SK-N-SH (cell line): ENCODE measurements at regions not wholly inside any gene's neighbourhood (a gene's known extent, or its start where the extent isn't known, plus 50 kb on each side); places are given as distances from the start of the nearest gene placed in this dataset.

Experiments used
- CTCF ChIA-PET: fragments of 300-600, 350-600 bp; formaldehyde crosslinking; extraction: SDS; loops from one replicate; lab custom pipeline; 2021; lab: Yijun Ruan, JAX
- POLR2A ChIA-PET: fragments of 350-600 bp; sonication (Branson Sonifier 250); formaldehyde crosslinking; extraction: SDS; loops from one replicate; lab custom pipeline; 2020; ENCODE audit warnings: antibody characterized with exemption, inconsistent platforms; lab: Yijun Ruan, JAX
- DNase-seq: peaks from one replicate; pipeline ENCODE4 v3.0.0; 2012
- H2AFZ ChIP-seq: fragments of 200-600 bp; sonication (generic); 2 replicates; pipeline ENCODE4 v1.8.1; 2016; ENCODE audit warnings: antibody characterized with exemption, mild to moderate bottlenecking, low read depth
- H3F3A ChIP-seq: fragments of 200-600 bp; sonication (generic); replicated peaks from 2 replicates; pipeline ENCODE3; 2016; ENCODE audit warnings: antibody characterized with exemption, mild to moderate bottlenecking; ENCODE audit not compliant: insufficient read depth
- H3K27ac ChIP-seq, 2 experiments: fragments of 200-500 bp in 1 of 2; fragments of 200-600 bp in 1 of 2; sonication (Bioruptor generic) in 1 of 2; sonication (generic), shearing (Covaris generic) in 1 of 2; 2 replicates each; pipeline versions ENCODE4 v1.5.1 to v1.6.1; 2014 to 2016; ENCODE audit warnings: low read depth in 2 of 2, inconsistent platforms in 1 of 2, low read length in 1 of 2, mild to moderate bottlenecking in 1 of 2, mixed read lengths in 1 of 2
- H3K27me3 ChIP-seq: fragments of 200-600 bp; sonication (generic), shearing (Covaris generic); 2 replicates; pipeline ENCODE4 v1.6.1; 2016; ENCODE audit warnings: mixed run types; ENCODE audit not compliant: insufficient read depth
- H3K36me3 ChIP-seq, 2 experiments: fragments of 200-500 bp in 1 of 2; fragments of 200-600 bp in 1 of 2; sonication (Bioruptor generic) in 1 of 2; sonication (generic) in 1 of 2; replicated peaks in 1 of 2; 2 replicates each; pipeline versions ENCODE3 to v1.5.1; 2014 to 2016; ENCODE audit warnings: low read length in 1 of 2, mild to moderate bottlenecking in 1 of 2; ENCODE audit not compliant: insufficient read depth in 2 of 2, control insufficient read depth in 1 of 2
- H3K4me1 ChIP-seq, 2 experiments: fragments of 200-500 bp in 1 of 2; fragments of 200-600 bp in 1 of 2; sonication (Bioruptor generic) in 1 of 2; sonication (generic), shearing (Covaris generic) in 1 of 2; 2 replicates each; pipeline versions ENCODE4 v1.5.1 to v1.6.1; 2014 to 2016; ENCODE audit warnings: low read depth in 1 of 2, low read length in 1 of 2, mixed run types in 1 of 2; ENCODE audit not compliant: insufficient read depth in 2 of 2, control insufficient read depth in 1 of 2
- H3K4me2 ChIP-seq: fragments of 200-600 bp; sonication (generic), shearing (Covaris generic); 2 replicates; pipeline ENCODE4 v1.6.1; 2017; ENCODE audit warnings: mixed run types
- H3K4me3 ChIP-seq, 2 experiments: fragments of 200-500 bp in 1 of 2; fragments of 200-600 bp in 1 of 2; sonication (Bioruptor generic) in 1 of 2; sonication (generic), shearing (Covaris generic) in 1 of 2; 2 replicates each; pipeline versions ENCODE4 v1.5.1 to v1.8.1; 2014 to 2016; ENCODE audit warnings: low read depth in 2 of 2, inconsistent platforms in 1 of 2, low read length in 1 of 2, mild to moderate bottlenecking in 1 of 2, mixed read lengths in 1 of 2, moderate library complexity in 1 of 2
- H3K79me2 ChIP-seq: fragments of 200-600 bp; sonication (generic); 2 replicates; pipeline ENCODE4 v1.8.1; 2017; ENCODE audit warnings: mild to moderate bottlenecking; ENCODE audit not compliant: insufficient read depth
- H3K9ac ChIP-seq: fragments of 200-600 bp; sonication (generic); 2 replicates; pipeline ENCODE4 v1.6.1; 2017; ENCODE audit warnings: mixed run types
- H3K9me2 ChIP-seq: fragments of 200-600 bp; sonication (generic); 2 replicates; pipeline ENCODE4 v1.6.1; 2017; ENCODE audit warnings: mixed run types
- H3K9me3 ChIP-seq: fragments of 200-600 bp; sonication (generic); 2 replicates; pipeline ENCODE4 v1.6.1; 2017; ENCODE audit warnings: mixed run types, mild to moderate bottlenecking, moderate library complexity
- H4K20me1 ChIP-seq: fragments of 200-600 bp; sonication (generic); 2 replicates; pipeline ENCODE4 v1.6.1; 2017; ENCODE audit warnings: mild to moderate bottlenecking, mixed run types; ENCODE audit not compliant: insufficient read depth
- CHD2 ChIP-seq: fragments of 150-350 bp; IDR thresholded peaks from 2 replicates; pipeline ENCODE4 v1.6.1; 2018; ENCODE audit warnings: low read length; ENCODE audit not compliant: partially characterized antibody
- EP300 ChIP-seq, 2 experiments: IDR thresholded peaks; 2 replicates each; pipeline versions ENCODE4 v1.4.0 to v1.6.1; 2012; ENCODE audit warnings: borderline replicate concordance in 1 of 2, low read depth in 1 of 2, low read length in 1 of 2
- MXI1 ChIP-seq: IDR thresholded peaks from 2 replicates; pipeline ENCODE4 v1.6.1; 2012; ENCODE audit warnings: mild to moderate bottlenecking, low read depth, low read length, improper control_type of control experiment
- RAD21 ChIP-seq: IDR thresholded peaks from 2 replicates; pipeline ENCODE4 v1.6.1; 2012; ENCODE audit warnings: mild to moderate bottlenecking, low read length
- RCOR1 ChIP-seq: fragments of 150-350 bp; IDR thresholded peaks from 2 replicates; pipeline ENCODE4 v1.6.1; 2017; ENCODE audit warnings: antibody characterized with exemption, low read length
- RXRA ChIP-seq: IDR thresholded peaks from 2 replicates; pipeline ENCODE4 v1.4.0; 2012; ENCODE audit warnings: low read depth, mild to moderate bottlenecking, borderline replicate concordance
- TCF12 ChIP-seq: IDR thresholded peaks from 2 replicates; pipeline ENCODE4 v1.4.0; 2012
- TEAD4 ChIP-seq: IDR thresholded peaks from 2 replicates; pipeline ENCODE4 v1.4.0; 2012; ENCODE audit warnings: mild to moderate bottlenecking, borderline replicate concordance; ENCODE audit not compliant: insufficient read depth
- YY1 ChIP-seq: IDR thresholded peaks from 2 replicates; pipeline ENCODE4 v1.4.0; 2012; ENCODE audit warnings: low read depth, mild to moderate bottlenecking
- WGBS: methylation state at CpG from one replicate; pipeline ENCODE4 v1.1.6; 2017; ENCODE audit warnings: low lambda C conversion rate; 5-methylcytosine and 5-hydroxymethylcytosine counted together
- TF ChIP-seq, protein P1 (sequence below): fragments of 200-600 bp; sonication (generic); IDR thresholded peaks from 2 replicates; pipeline ENCODE4 v1.6.1; 2017; ENCODE audit warnings: antibody characterized with exemption, mild to moderate bottlenecking, moderate library complexity
- TF ChIP-seq, protein P2 (sequence below): IDR thresholded peaks from 2 replicates; pipeline ENCODE4 v1.4.0; 2012; ENCODE audit warnings: low read depth
- TF ChIP-seq, protein P3 (sequence below): fragments of 150-350 bp; IDR thresholded peaks from 2 replicates; pipeline ENCODE4 v1.6.1; 2017; ENCODE audit warnings: antibody characterized with exemption, low read length, low read depth, borderline replicate concordance

DNA sequence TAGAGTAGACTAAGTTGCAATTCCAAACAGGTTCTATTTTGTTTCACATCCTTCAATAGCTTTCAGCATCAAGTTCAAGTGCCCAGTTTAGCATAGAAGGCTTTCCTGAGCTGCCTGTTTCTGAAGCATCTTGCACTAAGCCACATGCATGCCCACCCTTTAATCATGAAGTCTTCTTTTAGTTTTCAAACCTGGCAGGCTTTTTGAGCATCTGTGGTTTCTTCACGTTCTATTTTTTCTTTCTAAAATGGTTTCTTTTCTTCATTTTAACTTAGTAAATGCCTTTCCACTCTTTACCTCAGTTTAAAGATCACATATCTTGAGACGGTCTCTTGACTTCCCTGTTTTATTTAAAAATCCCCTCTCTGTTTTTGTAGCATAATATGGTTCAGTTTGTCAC, 360.1 kb downstream of the MAN2A1 start:
- Histone ChIP-seq H3K36me3 (no peaks in the 10 kb centered on the region), H3K27me3 (no peaks in the 10 kb centered on the region), H4K20me1 (no peaks in the 10 kb centered on the region), H3K4me2 (no peak overlapping the region), H3K79me2 (no peaks in the 10 kb centered on the region), H2AFZ (no peak overlapping the region), H3K4me3 (no peak overlapping the region), H3K27ac (no peak overlapping the region), H3K9ac (no peak overlapping the region), H3K9me3 (no peaks in the 10 kb centered on the region), H3K4me1 (peaks cover 0 to 8% of the 10 kb centered on the region in 2 experiments; a peak in 3 of 4 replicates), H3F3A (peaks cover 2% of the 10 kb centered on the region), H3K9me2 (no peaks in the 10 kb centered on the region)
- TF ChIP-seq RAD21, result no peak
- TF ChIP-seq, protein P1, sequence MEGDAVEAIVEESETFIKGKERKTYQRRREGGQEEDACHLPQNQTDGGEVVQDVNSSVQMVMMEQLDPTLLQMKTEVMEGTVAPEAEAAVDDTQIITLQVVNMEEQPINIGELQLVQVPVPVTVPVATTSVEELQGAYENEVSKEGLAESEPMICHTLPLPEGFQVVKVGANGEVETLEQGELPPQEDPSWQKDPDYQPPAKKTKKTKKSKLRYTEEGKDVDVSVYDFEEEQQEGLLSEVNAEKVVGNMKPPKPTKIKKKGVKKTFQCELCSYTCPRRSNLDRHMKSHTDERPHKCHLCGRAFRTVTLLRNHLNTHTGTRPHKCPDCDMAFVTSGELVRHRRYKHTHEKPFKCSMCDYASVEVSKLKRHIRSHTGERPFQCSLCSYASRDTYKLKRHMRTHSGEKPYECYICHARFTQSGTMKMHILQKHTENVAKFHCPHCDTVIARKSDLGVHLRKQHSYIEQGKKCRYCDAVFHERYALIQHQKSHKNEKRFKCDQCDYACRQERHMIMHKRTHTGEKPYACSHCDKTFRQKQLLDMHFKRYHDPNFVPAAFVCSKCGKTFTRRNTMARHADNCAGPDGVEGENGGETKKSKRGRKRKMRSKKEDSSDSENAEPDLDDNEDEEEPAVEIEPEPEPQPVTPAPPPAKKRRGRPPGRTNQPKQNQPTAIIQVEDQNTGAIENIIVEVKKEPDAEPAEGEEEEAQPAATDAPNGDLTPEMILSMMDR, result no peak
- TF ChIP-seq RCOR1, result no peak
- TF ChIP-seq, protein P2, sequence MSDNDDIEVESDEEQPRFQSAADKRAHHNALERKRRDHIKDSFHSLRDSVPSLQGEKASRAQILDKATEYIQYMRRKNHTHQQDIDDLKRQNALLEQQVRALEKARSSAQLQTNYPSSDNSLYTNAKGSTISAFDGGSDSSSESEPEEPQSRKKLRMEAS, result no peak
- TF ChIP-seq CHD2, result no peak
- TF ChIP-seq RXRA, result no peak
- no peak for TF ChIP-seq EP300 (IDR thresholded peaks at IDR 0.05; ENCODE audit: borderline replicate concordance in 1 of 2, low read depth in 1 of 2, low read length in 1 of 2)
- TF ChIP-seq TEAD4, result no peak
- no peak for TF ChIP-seq TCF12
- no peak for TF ChIP-seq MXI1
- no peak for TF ChIP-seq YY1
- 62% methylated on average over 2 of the region's 2 CpGs for WGBS
- CTCF ChIA-PET, result no interaction called here
- no peak for DNase-seq
- POLR2A ChIA-PET, result no interaction called here

DNA sequence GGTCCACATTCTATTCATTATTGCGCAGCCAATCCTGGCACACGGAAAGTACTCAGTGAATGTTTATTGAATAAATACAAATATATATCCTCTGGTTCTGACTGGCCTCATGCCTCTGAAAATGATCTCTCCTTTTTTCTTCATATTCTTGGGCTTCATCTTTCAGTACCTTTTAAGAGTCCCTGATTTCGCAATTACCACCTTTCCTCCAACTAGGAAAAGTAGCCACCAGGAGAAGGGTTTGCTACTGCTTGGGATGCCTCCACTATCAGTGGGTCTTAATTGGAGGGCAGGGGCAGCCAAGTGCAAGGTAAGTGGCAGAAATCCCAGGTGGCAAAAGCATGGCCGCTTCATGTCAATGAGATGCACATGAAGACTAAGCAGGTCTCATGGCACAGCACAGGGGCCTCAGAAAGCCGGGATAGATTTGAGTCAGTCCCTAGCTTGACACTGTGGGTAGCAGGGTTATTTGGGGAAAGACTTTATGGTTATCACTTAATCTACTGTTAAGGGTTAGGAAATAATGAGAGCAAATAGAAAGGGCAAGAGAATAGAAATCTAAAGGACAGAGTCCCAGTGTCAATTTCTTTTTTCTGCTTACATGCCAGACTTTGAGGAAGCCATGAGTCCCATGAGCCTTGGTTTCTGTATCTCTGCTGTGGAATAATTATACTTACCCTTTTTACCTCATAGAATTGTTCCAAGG, 361.1 kb downstream of the MAN2A1 start:
- no peak for DNase-seq
- Histone ChIP-seq H3K79me2 (no peaks in the 10 kb centered on the region), H3K9me3 (no peaks in the 10 kb centered on the region), H4K20me1 (no peaks in the 10 kb centered on the region), H2AFZ (no peak overlapping the region), H3F3A (peaks cover 2% of the 10 kb centered on the region), H3K27ac (no peak overlapping the region), H3K4me3 (no peak overlapping the region), H3K4me2 (no peak overlapping the region), H3K36me3 (no peaks in the 10 kb centered on the region), H3K27me3 (no peaks in the 10 kb centered on the region), H3K9me2 (no peaks in the 10 kb centered on the region), H3K4me1 (peaks cover 0 to 8% of the 10 kb centered on the region in 2 experiments; a peak in 3 of 4 replicates), H3K9ac (no peak overlapping the region)
- 87% methylated on average over 5 of the region's 5 CpGs for WGBS
- TF ChIP-seq, protein P3, sequence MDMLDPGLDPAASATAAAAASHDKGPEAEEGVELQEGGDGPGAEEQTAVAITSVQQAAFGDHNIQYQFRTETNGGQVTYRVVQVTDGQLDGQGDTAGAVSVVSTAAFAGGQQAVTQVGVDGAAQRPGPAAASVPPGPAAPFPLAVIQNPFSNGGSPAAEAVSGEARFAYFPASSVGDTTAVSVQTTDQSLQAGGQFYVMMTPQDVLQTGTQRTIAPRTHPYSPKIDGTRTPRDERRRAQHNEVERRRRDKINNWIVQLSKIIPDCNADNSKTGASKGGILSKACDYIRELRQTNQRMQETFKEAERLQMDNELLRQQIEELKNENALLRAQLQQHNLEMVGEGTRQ, result no peak
- ChIA-PET POLR2A (no interaction called here), CTCF (no interaction called here)
